HepG2 (cell line): ENCODE measurements at regions not wholly inside any gene's neighbourhood (a gene's known extent, or its start where the extent isn't known, plus 50 kb on each side); places are given as distances from the start of the nearest gene placed in this dataset.

Experiments
- ATAC-seq: fragments of 200-7000 bp; cut with Tn5 transposase; 3 replicates; pipeline ENCODE4 v1.9.1; 2020; ENCODE audit warnings: mild to moderate bottlenecking, moderate library complexity
- BruUV-seq: library from RNA; stranded (reverse); fragments of 400-500 nt; replicated peaks from 2 replicates; lab custom pipeline; 2021; lab: Mats Ljungman, UMichigan
- CTCF ChIA-PET: fragments of 300-600 bp; formaldehyde crosslinking; extraction: SDS; loops from one replicate; lab custom pipeline; 2021; ENCODE audit warnings: low total read pairs, inconsistent platforms, low intra/inter-chr PET ratio; lab: Yijun Ruan, JAX
- POLR2A ChIA-PET: fragments of 350-600 bp; sonication (Branson Sonifier 250); formaldehyde crosslinking; loops from one replicate; lab custom pipeline; 2020; ENCODE audit warnings: antibody characterized with exemption, inconsistent platforms; lab: Yijun Ruan, JAX
- DNase-seq: peaks from one replicate; pipeline ENCODE4 v3.0.0-alpha.2; 2015; ENCODE audit warnings: low spot score
- FAIRE-seq: peaks from 3 replicates; lab custom pipeline; 2011; peaks lifted over from hg19 to GRCh38; lab: Jason Lieb, UNC
- H2AFZ ChIP-seq: one replicate; pipeline ENCODE4 v1.6.1; 2011; ENCODE audit warnings: low read length, inconsistent platforms
- H3K27ac ChIP-seq: fragments of 300-600 bp; 3 replicates; pipeline ENCODE4 v1.8.0; 2011; ENCODE audit warnings: mixed run types, mild to moderate bottlenecking, mixed read lengths, low read length, inconsistent platforms; ENCODE audit not compliant: insufficient read depth; ENCODE audit errors: extremely low read length
- H3K27me3 ChIP-seq, 2 experiments: fragments of 200-600 bp in 1 of 2; 2 replicates in 1 of 2; 3 replicates in 1 of 2; pipeline versions ENCODE4 v1.6.0 to v1.8.0; 2011; ENCODE audit warnings: low read length in 2 of 2, mild to moderate bottlenecking in 2 of 2, moderate library complexity in 2 of 2, inconsistent platforms in 1 of 2; ENCODE audit not compliant: insufficient read depth in 2 of 2, control insufficient read depth in 1 of 2
- H3K36me3 ChIP-seq, 2 experiments: fragments of 200-600 bp in 1 of 2; replicated peaks in 1 of 2; 2 replicates in 1 of 2; 3 replicates in 1 of 2; pipeline versions ENCODE4 v1.5.1 to v1.8.0; 2011; ENCODE audit warnings: low read length in 2 of 2, inconsistent platforms in 1 of 2; ENCODE audit not compliant: insufficient read depth in 2 of 2, control insufficient read depth in 1 of 2
- H3K4me1 ChIP-seq: 2 replicates; pipeline ENCODE4 v1.5.1; 2012; ENCODE audit warnings: low read length, inconsistent platforms; ENCODE audit not compliant: insufficient read depth
- H3K4me2 ChIP-seq: 2 replicates; pipeline ENCODE4 v1.6.0; 2011; ENCODE audit warnings: low read depth, low read length, inconsistent platforms
- H3K4me3 ChIP-seq, 3 experiments: fragments of 200-600 bp in 1 of 3; sonication (generic), shearing (Covaris generic) in 1 of 3; replicated peaks in 1 of 3; 2 replicates each; pipeline ENCODE4 v1.5.1; 2011 to 2016; ENCODE audit warnings: low read length in 3 of 3, inconsistent platforms in 2 of 3, low read depth in 2 of 3, mild to moderate bottlenecking in 2 of 3, control low read depth in 1 of 3, mixed read lengths in 1 of 3; ENCODE audit not compliant: insufficient read depth in 1 of 3
- H3K79me2 ChIP-seq: one replicate; pipeline ENCODE4 v1.6.1; 2011; ENCODE audit warnings: low read length, inconsistent platforms; ENCODE audit not compliant: insufficient read depth
- H3K9ac ChIP-seq: 2 replicates; pipeline ENCODE4 v1.6.0; 2011; ENCODE audit warnings: mild to moderate bottlenecking, low read depth, low read length, inconsistent platforms; ENCODE audit not compliant: insufficient read depth
- H3K9me3 ChIP-seq: 2 replicates; pipeline ENCODE4 v1.5.1; 2012; ENCODE audit warnings: mild to moderate bottlenecking, low read length
- H4K20me1 ChIP-seq: 2 replicates; pipeline ENCODE4 v1.6.0; 2011; ENCODE audit warnings: inconsistent platforms, mild to moderate bottlenecking, low read length, moderate library complexity; ENCODE audit not compliant: insufficient read depth
- EHMT2 ChIP-seq: fragments of 200-600 bp; sonication (generic); IDR thresholded peaks from 2 replicates; pipeline ENCODE4 v1.7.0; 2017; ENCODE audit warnings: antibody characterized with exemption, low read depth, low read length, borderline replicate concordance
- FIP1L1 ChIP-seq: fragments of 200-400 bp; formaldehyde crosslinking; IDR thresholded peaks from 2 replicates; pipeline ENCODE4 v1.6.1; 2018; ENCODE audit warnings: low read depth, mild to moderate bottlenecking, low read length, moderate library complexity, borderline replicate concordance; ENCODE audit not compliant: insufficient read depth
- PRPF4 ChIP-seq: fragments of 200-400 bp; formaldehyde crosslinking; IDR thresholded peaks from 2 replicates; pipeline ENCODE4 v1.6.1; 2016; ENCODE audit warnings: low read length, low read depth; ENCODE audit not compliant: poor library complexity, severe bottlenecking
- RNF2 ChIP-seq: fragments of 450-650 bp; conservative IDR thresholded peaks from 2 replicates; pipeline ENCODE4 v1.6.1; 2016; ENCODE audit warnings: low read depth
- SAP130 ChIP-seq: IDR thresholded peaks from 2 replicates; pipeline ENCODE4 v1.6.1; 2016; ENCODE audit warnings: low read depth
- THAP7 ChIP-seq: sonication (generic); formaldehyde crosslinking; IDR thresholded peaks from 2 replicates; pipeline ENCODE4 v1.8.1; 2023; ENCODE audit warnings: mild to moderate bottlenecking, missing genetic modification reagents
- TMF1 ChIP-seq: sonication (generic); formaldehyde crosslinking; IDR thresholded peaks from 2 replicates; pipeline ENCODE4 v1.8.1; 2022; ENCODE audit warnings: low read depth, missing genetic modification reagents
- ZNF124 ChIP-seq: sonication (generic); formaldehyde crosslinking; IDR thresholded peaks from 2 replicates; pipeline ENCODE4 v1.4.0; 2020; ENCODE audit warnings: missing genetic modification reagents
- ZNF136 ChIP-seq: sonication (generic); formaldehyde crosslinking; IDR thresholded peaks from 2 replicates; pipeline ENCODE4 v1.8.1; 2022; ENCODE audit warnings: low read depth, mild to moderate bottlenecking, moderate library complexity, missing genetic modification reagents
- ZNF207 ChIP-seq: fragments of 450-650 bp; IDR thresholded peaks from 2 replicates; pipeline ENCODE4 v1.6.1; 2016; ENCODE audit warnings: antibody characterized with exemption, borderline replicate concordance
- ZNF792 ChIP-seq: IDR thresholded peaks from 2 replicates; pipeline ENCODE4 v1.6.1; 2016
- WGBS: methylation state at CpG from one replicate; pipeline ENCODE4 v1.1.6; 2017; ENCODE audit warnings: low lambda C conversion rate; 5-methylcytosine and 5-hydroxymethylcytosine counted together
- in situ Hi-C: cut with HindIII; loops from 2 replicates; pipeline ENCODE4 v1.10.0; 2017; ENCODE audit warnings: low pct_unique_long_range_greater_than_20kb; ENCODE audit not compliant: extremely low pct_ligation_motif_present
- intact Hi-C: fragments of 100-400 bp; cut with micrococcal nuclease; formaldehyde crosslinking; loops from one replicate; pipeline ENCODE4 v1.10.0; 2022; ENCODE audit not compliant: unreplicated experiment
- TF ChIP-seq, protein P1 (sequence below): sonication (generic); formaldehyde crosslinking; IDR thresholded peaks from 2 replicates; pipeline ENCODE4 v1.4.0; 2020; ENCODE audit warnings: missing genetic modification reagents, borderline replicate concordance

DNA sequence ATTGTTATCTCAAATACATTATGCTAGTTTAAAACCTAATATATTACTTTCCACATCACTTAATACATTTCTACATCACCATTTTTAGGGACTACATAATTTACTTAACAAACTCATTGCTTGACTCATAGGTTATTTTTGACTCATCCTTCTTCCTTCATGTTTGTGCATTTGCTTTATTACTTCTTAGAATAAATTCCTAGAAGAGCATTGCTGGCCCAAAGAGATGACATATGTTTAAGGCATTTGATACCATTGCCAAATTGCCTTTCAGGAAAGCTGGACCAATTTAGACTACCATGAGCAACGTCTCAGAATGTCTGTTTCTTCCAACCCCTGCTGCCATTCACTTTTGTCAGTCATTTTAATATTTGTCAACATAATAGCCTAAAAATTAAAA, 905.8 kb downstream of the IGSF11 start (continued):
- TF ChIP-seq, protein P1, sequence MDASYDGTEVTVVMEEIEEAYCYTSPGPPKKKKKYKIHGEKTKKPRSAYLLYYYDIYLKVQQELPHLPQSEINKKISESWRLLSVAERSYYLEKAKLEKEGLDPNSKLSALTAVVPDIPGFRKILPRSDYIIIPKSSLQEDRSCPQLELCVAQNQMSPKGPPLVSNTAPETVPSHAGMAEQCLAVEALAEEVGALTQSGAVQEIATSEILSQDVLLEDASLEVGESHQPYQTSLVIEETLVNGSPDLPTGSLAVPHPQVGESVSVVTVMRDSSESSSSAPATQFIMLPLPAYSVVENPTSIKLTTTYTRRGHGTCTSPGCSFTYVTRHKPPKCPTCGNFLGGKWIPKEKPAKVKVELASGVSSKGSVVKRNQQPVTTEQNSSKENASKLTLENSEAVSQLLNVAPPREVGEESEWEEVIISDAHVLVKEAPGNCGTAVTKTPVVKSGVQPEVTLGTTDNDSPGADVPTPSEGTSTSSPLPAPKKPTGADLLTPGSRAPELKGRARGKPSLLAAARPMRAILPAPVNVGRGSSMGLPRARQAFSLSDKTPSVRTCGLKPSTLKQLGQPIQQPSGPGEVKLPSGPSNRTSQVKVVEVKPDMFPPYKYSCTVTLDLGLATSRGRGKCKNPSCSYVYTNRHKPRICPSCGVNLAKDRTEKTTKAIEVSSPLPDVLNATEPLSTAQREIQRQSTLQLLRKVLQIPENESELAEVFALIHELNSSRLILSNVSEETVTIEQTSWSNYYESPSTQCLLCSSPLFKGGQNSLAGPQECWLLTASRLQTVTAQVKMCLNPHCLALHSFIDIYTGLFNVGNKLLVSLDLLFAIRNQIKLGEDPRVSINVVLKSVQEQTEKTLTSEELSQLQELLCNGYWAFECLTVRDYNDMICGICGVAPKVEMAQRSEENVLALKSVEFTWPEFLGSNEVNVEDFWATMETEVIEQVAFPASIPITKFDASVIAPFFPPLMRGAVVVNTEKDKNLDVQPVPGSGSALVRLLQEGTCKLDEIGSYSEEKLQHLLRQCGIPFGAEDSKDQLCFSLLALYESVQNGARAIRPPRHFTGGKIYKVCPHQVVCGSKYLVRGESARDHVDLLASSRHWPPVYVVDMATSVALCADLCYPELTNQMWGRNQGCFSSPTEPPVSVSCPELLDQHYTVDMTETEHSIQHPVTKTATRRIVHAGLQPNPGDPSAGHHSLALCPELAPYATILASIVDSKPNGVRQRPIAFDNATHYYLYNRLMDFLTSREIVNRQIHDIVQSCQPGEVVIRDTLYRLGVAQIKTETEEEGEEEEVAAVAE (CRISPR knock-in tag) = no peak
- no peak for TF ChIP-seq RNF2
- no peak for TF ChIP-seq SAP130 (CRISPR knock-in tag)
- no peak for TF ChIP-seq ZNF124 (CRISPR knock-in tag)
- TF ChIP-seq ZNF207 = no peak
- TF ChIP-seq THAP7 (CRISPR knock-in tag) = no peak

- H3K4me3 ChIP-seq = no peak overlapping the region
- H3K79me2 ChIP-seq = no peaks in the 10 kb centered on the region
- TF ChIP-seq ZNF136 (CRISPR knock-in tag) (no peak), FIP1L1 (no peak), TMF1 (CRISPR knock-in tag) (no peak), ZNF792 (no peak), EHMT2 (no peak), PRPF4 (no peak)
- H2AFZ ChIP-seq = no peak overlapping the region
- ChIA-PET POLR2A (no interaction called here), CTCF (no interaction called here)
- WGBS = 21% methylated on average over 2 of the region's 2 CpGs
- DNase-seq (no peak), ATAC-seq (no peak), FAIRE-seq (no peak)
- H3K9me3 ChIP-seq = peaks cover 49% of the 10 kb centered on the region
- no peaks in the 10 kb centered on the region for H4K20me1 ChIP-seq
- no TSS peak for BruUV-seq
- no peaks in the 10 kb centered on the region for H3K36me3 ChIP-seq
- no peaks in the 10 kb centered on the region for H3K27me3 ChIP-seq
- H3K4me2 ChIP-seq = no peak overlapping the region
- intact Hi-C loops (no loop called here), in situ Hi-C loops (no loop called here)
- H3K27ac ChIP-seq = no peak overlapping the region
- H3K9ac ChIP-seq = no peak overlapping the region
- no peaks in the 10 kb centered on the region for H3K4me1 ChIP-seq
Measured at GRCh38 chr3:118137778-118138177, 896.9 kb downstream of the IGSF11 start.
